Psoas muscle (tissue), 7 donors: ENCODE measurements at regions not wholly inside any gene's neighbourhood (a gene's known extent, or its start where the extent isn't known, plus 50 kb on each side); places are given as distances from the start of the nearest gene placed in this dataset.

Experiments
- ATAC-seq, 4 donors: fragments of 200-7000 bp; cut with Tn5 transposase; one replicate each; pipeline ENCODE4 v1.9.1; 2020; ENCODE audit warnings: moderate library complexity in 3 of 4, mild to moderate bottlenecking in 2 of 4
- DNase-seq, 2 donors: peaks; one replicate each; pipeline ENCODE4 v3.0.0-alpha.2; 2020
- H3K27ac ChIP-seq: fragments of 200-600 bp; one replicate; pipeline ENCODE4 v1.8.0; 2022
- H3K27me3 ChIP-seq, 3 donors: fragments of 200-600 bp in 1 of 3; one replicate each; pipeline versions ENCODE4 v1.6.1 to v1.8.0; 2013 to 2022; ENCODE audit warnings: low read length in 2 of 3, mild to moderate bottlenecking in 2 of 3, moderate library complexity in 1 of 3; ENCODE audit not compliant: insufficient read depth in 3 of 3
- H3K36me3 ChIP-seq, 2 donors: fragments of 200-600 bp in 1 of 2; one replicate each; pipeline versions ENCODE4 v1.6.1 to v1.8.0; 2013 to 2022; ENCODE audit warnings: low read depth in 1 of 2, mild to moderate bottlenecking in 1 of 2, moderate library complexity in 1 of 2; ENCODE audit not compliant: insufficient read depth in 1 of 2
- H3K4me1 ChIP-seq: fragments of 200-600 bp; one replicate; pipeline ENCODE4 v1.8.0; 2022
- H3K4me3 ChIP-seq: fragments of 200-600 bp; one replicate; pipeline ENCODE4 v1.8.0; 2022; ENCODE audit warnings: mild to moderate bottlenecking
- H3K9me3 ChIP-seq: fragments of 200-600 bp; one replicate; pipeline ENCODE4 v1.8.0; 2022
- CTCF ChIP-seq: fragments of 200-600 bp; IDR thresholded peaks from one replicate; pipeline ENCODE4 v1.8.0; 2022; ENCODE audit warnings: antibody characterized with exemption
- WGBS, 3 donors: extraction: QIAGEN DNeasy Blood & Tissue Kit; methylation state at CpG; one replicate each; pipeline versions ENCODE4 v1.1.6 to v1.1.7; 2013; 5-methylcytosine and 5-hydroxymethylcytosine counted together
- intact Hi-C, 2 donors: fragments of 100-400 bp; cut with DNase I; formaldehyde crosslinking; loops; one replicate each; pipeline versions ENCODE4 v1.11.0 to v1.14.2; 2022
- donor health status: healthy with polysubstance abuse.
- donor health status: DM: no; HTN: no; CAD: no; lungs with moderate emphysema.
- donor health status: Bipolar disorder and iron deficiency.
- donor health status: healthy.
- donor health status: DM: yes; HTN: yes; CAD: no.
- donor health status: DM: no; HTN: no; CAD: no.
- donor health status: DM: yes; HTN: yes; CAD: no.

- Histone ChIP-seq H3K9me3 (peaks cover 8% of the 10 kb centered on the region), H3K4me3 (no peak overlapping the region), H3K27me3 (no peaks in the 10 kb centered on the region), H3K27ac (no peak overlapping the region), H3K36me3 (no peaks in the 10 kb centered on the region), H3K4me1 (no peaks in the 10 kb centered on the region)
- WGBS, 3 donors, result 56 to 61% (median 58%) methylated on average over 2 of the region's 2 CpGs
- no peak for ATAC-seq
- DNase-seq, result no peak
- no peak for TF ChIP-seq CTCF
- intact Hi-C loops, result no loop called here
These were observed 1522.9 kb downstream of the MAT2B start for GRCh38 chr5:165028356-165028755.

- Histone ChIP-seq H3K4me3 (no peak overlapping the region), H3K4me1 (no peaks in the 10 kb centered on the region), H3K27ac (no peak overlapping the region), H3K27me3 (no peaks in the 10 kb centered on the region), H3K36me3 (no peaks in the 10 kb centered on the region), H3K9me3 (peaks cover 8% of the 10 kb centered on the region)
- intact Hi-C loops, result no loop called here
- no peak for DNase-seq
- WGBS, 3 donors, result 77 to 78% (median 78%) methylated on average over 3 of the region's 3 CpGs
- no peak for TF ChIP-seq CTCF
- no peak for ATAC-seq
These were observed 1523.9 kb downstream of the MAT2B start for GRCh38 chr5:165029099-165029870.

GRCh38 chr5:165030971-165031370 is 1525.6 kb downstream of the MAT2B start:
- ATAC-seq (no peak), DNase-seq (no peak)
- Histone ChIP-seq H3K4me1 (no peaks in the 10 kb centered on the region), H3K27me3 (no peaks in the 10 kb centered on the region), H3K27ac (no peak overlapping the region), H3K9me3 (peaks cover 7% of the 10 kb centered on the region), H3K36me3 (no peaks in the 10 kb centered on the region), H3K4me3 (no peak overlapping the region)
- WGBS, 3 donors, result 72 to 79% (median 74%) methylated on average over 1 of the region's 1 CpG
- TF ChIP-seq CTCF, result no peak
- intact Hi-C loops, result no loop called here

- no peaks in the 10 kb centered on the region for H3K27me3 ChIP-seq
- H3K27ac ChIP-seq, result no peak overlapping the region
- peaks cover 3% of the 10 kb centered on the region for H3K9me3 ChIP-seq
- 95 to 98% (median 96%) methylated on average over 2 of the region's 2 CpGs for WGBS, 3 donors
- no peaks in the 10 kb centered on the region for H3K4me1 ChIP-seq
- no peak overlapping the region for H3K4me3 ChIP-seq
- intact Hi-C loops, result no loop called here
- DNase-seq (no peak), ATAC-seq (no peak)
- H3K36me3 ChIP-seq, result no peaks in the 10 kb centered on the region
- no peak for TF ChIP-seq CTCF
These were observed 1526.0 kb downstream of the MAT2B start for GRCh38 chr5:165031371-165031770.

- Histone ChIP-seq H3K27me3 (no peaks in the 10 kb centered on the region), H3K9me3 (no peaks in the 10 kb centered on the region), H3K27ac (no peak overlapping the region), H3K4me3 (no peak overlapping the region), H3K36me3 (no peaks in the 10 kb centered on the region), H3K4me1 (no peaks in the 10 kb centered on the region)
- DNase-seq (no peak), ATAC-seq (no peak)
- TF ChIP-seq CTCF, result no peak
- intact Hi-C loops, result no loop called here
- WGBS, 3 donors, result 46 to 74% (median 64%) methylated on average over 1 of the region's 1 CpG
These were observed 1530.1 kb downstream of the MAT2B start for GRCh38 chr5:165035520-165035919.
